VCaP (cell line): ENCODE measurements at regions not wholly inside any gene's neighbourhood (a gene's known extent, or its start where the extent isn't known, plus 50 kb on each side); places are given as distances from the start of the nearest gene placed in this dataset.

ENCODE experiments used
- H3K27ac ChIP-seq: fragments of 450-650 bp; 2 replicates; pipeline ENCODE4 v1.5.1; 2017
- CTCF ChIP-seq: fragments of 450-650 bp; conservative IDR thresholded peaks from 2 replicates; pipeline ENCODE4 v1.5.1; 2017; ENCODE audit warnings: mild to moderate bottlenecking, moderate library complexity

- no peak for TF ChIP-seq CTCF
- H3K27ac ChIP-seq = no peak overlapping the region
These were observed 264.6 kb upstream of the CLINT1 start for GRCh38 chr5:158123595-158123994.

GRCh38 chr5:158121678-158122077, 262.7 kb upstream of the CLINT1 start:
- peak; percentile 16; the same call in 1 of the 2 replicates for TF ChIP-seq CTCF
- H3K27ac ChIP-seq = no peak overlapping the region

GRCh38 chr5:158120760-158121159, 261.8 kb upstream of the CLINT1 start:
- no peak for TF ChIP-seq CTCF

GRCh38 chr5:158119961-158120723, 261.2 kb upstream of the CLINT1 start:
- H3K27ac ChIP-seq = no peak overlapping the region
- TF ChIP-seq CTCF = no peak

More at GRCh38 chr5:158120760-158121159, 261.8 kb upstream of the CLINT1 start:
- no peak overlapping the region for H3K27ac ChIP-seq

GRCh38 chr5:158117467-158118160, 258.7 kb upstream of the CLINT1 start:
- TF ChIP-seq CTCF = no peak
- no peak overlapping the region for H3K27ac ChIP-seq

- H3K27ac ChIP-seq = no peak overlapping the region
- TF ChIP-seq CTCF = no peak
These were observed 258.0 kb upstream of the CLINT1 start for GRCh38 chr5:158116965-158117364.

GRCh38 chr5:158115468-158115867, 256.5 kb upstream of the CLINT1 start:
- H3K27ac ChIP-seq = no peak overlapping the region
- no peak for TF ChIP-seq CTCF
